Body of pancreas (tissue), 4 donors: ENCODE measurements at regions not wholly inside any gene's neighbourhood (a gene's known extent, or its start where the extent isn't known, plus 50 kb on each side); places are given as distances from the start of the nearest gene placed in this dataset.

Experiments
- ATAC-seq: fragments of 150-250 bp; one replicate; pipeline ENCODE4 v1.9.1; 2016
- DNase-seq, 4 donors: peaks; one replicate each; pipeline ENCODE4 v3.0.0-alpha.2; 2019
- H3K27ac ChIP-seq, 4 donors: fragments of 200-600 bp; sonication (generic); 1 replicate in 3 of 4; 2 replicates in 1 of 4; pipeline versions ENCODE4 v1.5.1 to v1.6.1; 2016 to 2019; ENCODE audit warnings: mild to moderate bottlenecking in 1 of 4, mixed read lengths in 1 of 4, moderate library complexity in 1 of 4
- H3K27me3 ChIP-seq, 2 donors: fragments of 200-600 bp; sonication (generic); one replicate each; pipeline ENCODE4 v1.6.0; 2016; ENCODE audit warnings: mild to moderate bottlenecking in 1 of 2
- H3K36me3 ChIP-seq, 2 donors: fragments of 200-600 bp; sonication (generic); replicated peaks in 1 of 2; 2 replicates each; pipeline ENCODE4 v1.5.1; 2016; ENCODE audit warnings: low read depth in 2 of 2; ENCODE audit not compliant: insufficient read depth in 1 of 2
- H3K4me1 ChIP-seq: fragments of 200-600 bp; sonication (generic); one replicate; pipeline ENCODE4 v1.6.0; 2016
- H3K4me3 ChIP-seq, 2 donors: fragments of 200-600 bp; sonication (generic); 1 replicate in 1 of 2; 2 replicates in 1 of 2; pipeline ENCODE4 v1.5.1; 2016 to 2019
- H3K9me3 ChIP-seq, 3 donors: fragments of 200-600 bp; sonication (generic); 1 replicate in 2 of 3; 2 replicates in 1 of 3; pipeline ENCODE4 v1.5.1; 2016
- CTCF ChIP-seq, 7 experiments: fragments of 450-650 bp in 4 of 7; fragments of 200-600 bp in 3 of 7; sonication (generic) in 3 of 7; IDR thresholded peaks; one replicate each; pipeline ENCODE4 v1.5.1; 2016 to 2019; ENCODE audit warnings: antibody characterized with exemption in 7 of 7
- POLR2A ChIP-seq, 3 donors: fragments of 450-650 bp; IDR thresholded peaks; one replicate each; pipeline ENCODE4 v1.6.1; 2016; ENCODE audit warnings: antibody characterized with exemption in 3 of 3, mild to moderate bottlenecking in 2 of 3
- WGBS, 2 donors: methylation state at CpG; one replicate each; pipeline ENCODE4 v1.1.5; 2017; 5-methylcytosine and 5-hydroxymethylcytosine counted together
- intact Hi-C: fragments of 100-400 bp; cut with DNase I; formaldehyde crosslinking; loops from one replicate; pipeline ENCODE4 v1.15.1; 2023

DNA sequence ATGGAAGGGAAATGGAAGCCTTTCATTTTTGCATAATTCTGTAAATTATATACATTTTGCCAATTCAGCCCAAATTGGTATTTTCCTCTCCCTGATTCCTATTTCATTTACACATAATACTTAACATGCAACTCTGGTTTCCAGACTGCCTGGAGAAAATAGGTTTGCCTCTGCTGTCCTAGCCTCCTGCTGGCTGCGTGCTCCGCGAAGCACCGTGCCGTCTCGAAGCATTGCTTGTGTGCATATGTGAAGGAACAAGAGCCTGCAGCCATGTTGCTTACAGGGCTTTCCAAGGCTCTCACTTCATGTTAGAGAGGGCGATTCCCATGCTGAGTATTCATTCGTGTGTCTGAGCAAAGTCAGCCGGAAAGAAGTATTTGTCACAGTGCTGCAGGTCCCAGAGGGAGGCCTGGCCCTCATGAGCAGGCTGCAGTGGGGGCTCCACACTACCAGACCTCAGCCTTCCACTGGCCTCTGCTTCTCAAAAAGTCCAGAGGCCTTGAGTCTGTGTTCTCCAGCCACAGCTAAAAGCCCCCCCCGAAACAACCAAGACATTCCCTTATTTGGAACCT lies 66.5 kb downstream of the CLRN3 start:
- DNase-seq (no peak), ATAC-seq (no peak)
- intact Hi-C loops = no loop called here
- Histone ChIP-seq H3K27me3 (peaks cover 0 to 4% of the 10 kb centered on the region in 2 donors), H3K4me3 (no peak overlapping the region), H3K36me3 (no peaks in the 10 kb centered on the region), H3K4me1 (no peaks in the 10 kb centered on the region), H3K9me3 (peaks cover 0 to 11% (median 0%) of the 10 kb centered on the region in 3 donors), H3K27ac (no peak overlapping the region)
- 80 to 83% methylated on average over 9 to 10 of the region's 10 CpGs for WGBS, 2 donors
- TF ChIP-seq POLR2A (IDR thresholded peaks at IDR 0.05) (no peak), CTCF (IDR thresholded peaks at IDR 0.05) (no peak)

GRCh38 chr10:127827354-127828140 lies 65.2 kb downstream of the CLRN3 start:
- H3K4me1 ChIP-seq = no peaks in the 10 kb centered on the region
- H3K27ac ChIP-seq = no peak overlapping the region
- WGBS, 2 donors = 67 to 69% methylated on average over 5 to 6 of the region's 6 CpGs
- intact Hi-C loops = no loop called here
- no peak for DNase-seq
- TF ChIP-seq CTCF (IDR thresholded peaks at IDR 0.05) (no peak), POLR2A (IDR thresholded peaks at IDR 0.05) (no peak)
- H3K27me3 ChIP-seq = no peaks in the 10 kb centered on the region
- no peak overlapping the region for H3K4me3 ChIP-seq
- no peak for ATAC-seq
- no peaks in the 10 kb centered on the region for H3K36me3 ChIP-seq
- peaks cover 0 to 9% (median 0%) of the 10 kb centered on the region in 3 donors for H3K9me3 ChIP-seq
